Uterus (tissue), 2 donors: ENCODE measurements at regions not wholly inside any gene's neighbourhood (a gene's known extent, or its start where the extent isn't known, plus 50 kb on each side); places are given as distances from the start of the nearest gene placed in this dataset.

Source experiments
- CTCF ChIP-seq, 4 experiments: fragments of 200-600 bp in 2 of 4; fragments of 450-650 bp in 2 of 4; sonication (generic) in 2 of 4; IDR thresholded peaks; one replicate each; pipeline ENCODE4 v1.5.1; 2016 to 2019; ENCODE audit warnings: antibody characterized with exemption in 4 of 4, mild to moderate bottlenecking in 2 of 4, moderate library complexity in 1 of 4
- POLR2A ChIP-seq, 2 donors: fragments of 450-650 bp; IDR thresholded peaks; one replicate each; pipeline ENCODE4 v1.6.1; 2016; ENCODE audit warnings: antibody characterized with exemption in 2 of 2, mild to moderate bottlenecking in 1 of 2, moderate library complexity in 1 of 2

GRCh38 chr3:36192901-36193300 is 187.4 kb upstream of the STAC start:
- TF ChIP-seq CTCF (IDR thresholded peaks at IDR 0.05) (no peak), POLR2A (IDR thresholded peaks at IDR 0.05) (no peak)
